ENCODE measurements at regions not wholly inside any gene's neighbourhood (a gene's known extent, or its start where the extent isn't known, plus 50 kb on each side); places are given as distances from the start of the nearest gene placed in this dataset.

DNA sequence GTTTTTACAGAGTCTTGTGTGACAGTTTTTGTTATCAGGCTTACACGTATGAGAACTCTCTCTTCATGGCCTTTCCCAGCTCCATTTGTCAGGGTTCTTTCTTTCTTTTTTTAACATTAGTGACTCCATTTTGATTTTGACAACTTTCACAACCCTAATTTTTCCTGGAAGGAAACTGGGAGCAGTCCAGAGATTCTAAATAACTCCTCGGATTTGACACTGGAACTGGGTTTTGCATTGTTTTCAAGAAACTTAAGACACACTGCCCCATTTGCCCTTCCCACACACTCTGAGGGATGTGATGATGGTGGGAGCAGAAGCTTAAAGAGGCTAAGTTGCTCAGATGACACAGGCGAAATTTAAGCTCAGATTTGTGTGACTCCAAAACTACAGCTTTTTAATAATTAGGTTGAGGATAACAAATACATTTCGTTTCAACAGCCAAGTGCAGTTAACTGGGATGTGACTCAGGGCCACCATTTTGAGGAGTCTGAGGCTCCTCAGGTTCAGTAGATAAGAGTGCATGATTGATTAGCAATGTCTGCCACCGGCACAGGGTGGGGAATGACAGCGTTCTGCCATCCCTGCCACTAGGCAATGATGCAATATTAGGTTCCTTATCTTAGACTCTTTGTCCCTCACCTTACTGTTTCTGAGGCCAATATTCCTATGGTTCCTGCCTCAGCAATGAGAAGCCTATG, 95.1 kb upstream of the ATP1A1 start:
- Mint-ChIP-seq H3K9me3 (no peaks in the 10 kb centered on the region; the same call in 2 of the 3 replicates), H3K36me3 (ENCODE audit: low read depth) (no peaks in the 10 kb centered on the region), H3K27me3 (ENCODE audit: insufficient read depth, low read depth, poor library complexity) (no peaks in the 10 kb centered on the region), H3K27ac (no peak overlapping the region), H3K4me3 (no peak overlapping the region), H3K4me1 (no peaks in the 10 kb centered on the region; the same call in 2 of the 3 replicates)
- no peaks in the 10 kb centered on the region for H3F3A ChIP-seq (replicated peaks; ENCODE audit: low read depth)
- H3K27ac ChIP-seq (ENCODE audit: low read depth) = no peak overlapping the region
- H3K4me3 ChIP-seq = no peak overlapping the region
- peaks cover 7% of the 10 kb centered on the region; the same call in 1 of the 2 replicates for H3K9me2 ChIP-seq (ENCODE audit: insufficient read depth)
- DNase-seq (ENCODE audit: low spot score) = no peak
- H4K20me1 ChIP-seq (replicated peaks; ENCODE audit: insufficient read depth) = no peaks in the 10 kb centered on the region
- H3K36me3 ChIP-seq (ENCODE audit: insufficient read depth) = no peaks in the 10 kb centered on the region
- H3K79me2 ChIP-seq (replicated peaks; ENCODE audit: insufficient read depth) = no peaks in the 10 kb centered on the region
- H3K27me3 ChIP-seq (ENCODE audit: insufficient read depth) = no peaks in the 10 kb centered on the region
- peak overlapping the region; percentile 89; the same call in 1 of the 2 replicates for H2AFZ ChIP-seq
- no peaks in the 10 kb centered on the region for H3K4me1 ChIP-seq (ENCODE audit: insufficient read depth)
- ATAC-seq = no peak
- H3K4me2 ChIP-seq = no peak overlapping the region
- TF ChIP-seq ZNF331 (CRISPR knock-in tag; IDR thresholded peaks at IDR 0.05; ENCODE audit: low read depth) = no peak
- no peak for TF ChIP-seq CREB1 (CRISPR knock-in tag; IDR thresholded peaks at IDR 0.05; ENCODE audit: low read depth)
- no peak for TF ChIP-seq STAT1 (IDR thresholded peaks at IDR 0.05; ENCODE audit: unreplicated experiment)
- TF ChIP-seq REST (IDR thresholded peaks at IDR 0.05; ENCODE audit: unreplicated experiment) = no peak
- no peak for TF ChIP-seq POLR2AphosphoS5 (IDR thresholded peaks at IDR 0.05; ENCODE audit: low read depth)
- TF ChIP-seq EZH2 (IDR thresholded peaks at IDR 0.05; ENCODE audit: low read depth, unreplicated experiment) = no peak
- no peak for TF ChIP-seq EZH2phosphoT487 (IDR thresholded peaks at IDR 0.05; ENCODE audit: unreplicated experiment)
- no peak for TF ChIP-seq ETS1 (IDR thresholded peaks at IDR 0.05)
- no peak for TF ChIP-seq ZNF114 (CRISPR knock-in tag; IDR thresholded peaks at IDR 0.05)
- TF ChIP-seq ZNF462 (CRISPR knock-in tag; IDR thresholded peaks at IDR 0.05) = no peak
- TF ChIP-seq CTCF (conservative IDR thresholded peaks at IDR 0.05; ENCODE audit: low read depth in 2 of 2) = no peak
- no peak for TF ChIP-seq NANOG (IDR thresholded peaks at IDR 0.05; ENCODE audit: borderline replicate concordance)
- no peak for TF ChIP-seq JUNB (IDR thresholded peaks at IDR 0.05; ENCODE audit: unreplicated experiment)
